B cell (primary cell): ENCODE measurements at regions not wholly inside any gene's neighbourhood (a gene's known extent, or its start where the extent isn't known, plus 50 kb on each side); places are given as distances from the start of the nearest gene placed in this dataset.

Source experiments
- CTCF ChIP-seq: fragments of 200-600 bp; IDR thresholded peaks from one replicate; pipeline ENCODE4 v1.8.0; 2022; ENCODE audit warnings: antibody characterized with exemption, mild to moderate bottlenecking
- EZH2 ChIP-seq: IDR thresholded peaks from 2 replicates; pipeline ENCODE4 v1.6.1; 2012; ENCODE audit warnings: borderline replicate concordance, low read depth, mild to moderate bottlenecking, moderate library complexity, low read length; ENCODE audit not compliant: insufficient read depth, poor library complexity, severe bottlenecking

DNA sequence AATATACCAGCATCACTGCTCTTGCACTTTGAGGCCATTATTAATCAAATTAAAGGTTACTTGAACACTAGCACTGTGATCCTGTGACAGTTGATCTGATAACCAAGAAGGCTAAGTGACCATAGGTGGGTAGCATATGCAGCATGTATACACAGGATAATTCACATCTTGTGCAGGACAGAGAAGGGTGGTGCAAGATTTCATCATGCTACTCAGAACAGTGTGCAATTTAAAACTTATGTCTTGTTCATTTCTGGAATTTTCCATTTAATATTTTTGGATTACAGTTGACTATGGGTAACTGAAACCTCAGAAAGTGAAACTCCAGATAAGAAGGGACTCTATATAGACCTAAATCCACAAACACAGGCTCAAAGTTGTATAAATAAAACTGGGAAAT is 78.2 kb upstream of the PDE5A start:
- TF ChIP-seq CTCF (no peak), EZH2 (no peak)
